Cardiac muscle cell (in vitro differentiated cells and primary cell): ENCODE measurements at regions not wholly inside any gene's neighbourhood (a gene's known extent, or its start where the extent isn't known, plus 50 kb on each side); places are given as distances from the start of the nearest gene placed in this dataset.

Experiments used
- DNase-seq, 2 donors: peaks; one replicate each; pipeline versions ENCODE4 v3.0.0 to v3.0.0-alpha.2; 2010 to 2017; ENCODE audit warnings: low read depth in 1 of 2, low spot score in 1 of 2
- H3K27ac ChIP-seq: fragments of 200-600 bp; sonication (generic); 2 replicates; pipeline ENCODE4 v1.5.1; 2016
- H3K27me3 ChIP-seq: fragments of 200-600 bp; sonication (generic); 2 replicates; pipeline ENCODE4 v1.6.0; 2016; ENCODE audit warnings: control low read depth
- H3K36me3 ChIP-seq: fragments of 200-600 bp; sonication (generic); 2 replicates; pipeline ENCODE4 v1.5.1; 2016; ENCODE audit warnings: control low read depth
- H3K4me1 ChIP-seq: fragments of 200-600 bp; sonication (generic); 2 replicates; pipeline ENCODE4 v1.8.1; 2017; ENCODE audit warnings: low read depth, mild to moderate bottlenecking, mixed run types
- H3K4me3 ChIP-seq: fragments of 200-600 bp; sonication (generic); 2 replicates; pipeline ENCODE4 v1.5.1; 2016; ENCODE audit warnings: mild to moderate bottlenecking
- H3K9me3 ChIP-seq: fragments of 200-600 bp; sonication (generic); 2 replicates; pipeline ENCODE4 v1.5.1; 2017; ENCODE audit warnings: low read depth, mild to moderate bottlenecking, control low read depth
- TF ChIP-seq, protein P1 (sequence below): IDR thresholded peaks from 2 replicates; pipeline ENCODE4 v1.5.1; 2012; ENCODE audit warnings: low read depth, mild to moderate bottlenecking, low read length

DNA sequence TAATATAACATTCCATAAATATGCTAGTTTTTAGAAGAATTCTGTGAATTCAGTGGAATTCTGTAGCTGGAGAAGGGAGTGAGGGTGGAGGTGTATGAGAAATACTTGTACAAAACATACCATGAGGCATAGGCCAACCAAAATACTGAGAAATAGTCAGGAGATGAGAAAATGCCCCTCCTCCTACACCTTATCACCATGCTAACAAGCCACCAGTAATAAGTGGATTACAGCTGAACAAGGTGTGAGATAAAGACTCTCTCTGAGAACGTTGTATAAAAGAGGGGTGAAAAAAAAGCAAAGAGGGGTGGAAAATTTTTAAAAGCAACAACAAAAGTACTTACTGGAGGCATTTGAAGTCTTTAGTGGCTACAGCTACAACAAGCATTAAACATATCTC is 90.4 kb upstream of the IGFBP3 start:
- no peaks in the 10 kb centered on the region for H3K9me3 ChIP-seq
- peak in 1 of 2 donors; percentile 23 for DNase-seq
- peaks cover 30% of the 10 kb centered on the region for H3K4me1 ChIP-seq
- TF ChIP-seq, protein P1, sequence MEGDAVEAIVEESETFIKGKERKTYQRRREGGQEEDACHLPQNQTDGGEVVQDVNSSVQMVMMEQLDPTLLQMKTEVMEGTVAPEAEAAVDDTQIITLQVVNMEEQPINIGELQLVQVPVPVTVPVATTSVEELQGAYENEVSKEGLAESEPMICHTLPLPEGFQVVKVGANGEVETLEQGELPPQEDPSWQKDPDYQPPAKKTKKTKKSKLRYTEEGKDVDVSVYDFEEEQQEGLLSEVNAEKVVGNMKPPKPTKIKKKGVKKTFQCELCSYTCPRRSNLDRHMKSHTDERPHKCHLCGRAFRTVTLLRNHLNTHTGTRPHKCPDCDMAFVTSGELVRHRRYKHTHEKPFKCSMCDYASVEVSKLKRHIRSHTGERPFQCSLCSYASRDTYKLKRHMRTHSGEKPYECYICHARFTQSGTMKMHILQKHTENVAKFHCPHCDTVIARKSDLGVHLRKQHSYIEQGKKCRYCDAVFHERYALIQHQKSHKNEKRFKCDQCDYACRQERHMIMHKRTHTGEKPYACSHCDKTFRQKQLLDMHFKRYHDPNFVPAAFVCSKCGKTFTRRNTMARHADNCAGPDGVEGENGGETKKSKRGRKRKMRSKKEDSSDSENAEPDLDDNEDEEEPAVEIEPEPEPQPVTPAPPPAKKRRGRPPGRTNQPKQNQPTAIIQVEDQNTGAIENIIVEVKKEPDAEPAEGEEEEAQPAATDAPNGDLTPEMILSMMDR = no peak
- H3K36me3 ChIP-seq = no peaks in the 10 kb centered on the region
- no peaks in the 10 kb centered on the region for H3K27me3 ChIP-seq
- no peak overlapping the region for H3K27ac ChIP-seq
- no peak overlapping the region for H3K4me3 ChIP-seq

DNA sequence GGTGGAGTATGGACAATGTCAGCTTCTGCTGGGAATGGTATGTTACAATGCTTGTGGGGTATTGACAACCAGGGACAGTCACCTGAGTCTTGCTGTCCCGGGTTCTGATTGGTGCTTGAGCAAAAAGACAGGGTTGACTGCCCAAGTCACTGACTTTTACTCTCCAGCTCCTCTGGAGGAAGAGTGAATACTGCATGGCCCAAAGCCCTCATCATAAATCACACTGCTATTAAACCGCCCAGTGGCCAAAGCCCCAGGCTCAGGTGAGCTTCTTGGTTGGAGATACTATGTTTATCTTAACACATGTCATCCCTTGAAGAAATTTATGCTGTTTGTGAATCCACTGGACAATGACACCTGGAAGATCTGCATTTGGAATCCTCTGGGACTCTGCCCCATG is 90.0 kb upstream of the IGFBP3 start:
- H3K36me3 ChIP-seq = no peaks in the 10 kb centered on the region
- no peak overlapping the region for H3K27ac ChIP-seq
- no peak for DNase-seq
- peaks cover 30% of the 10 kb centered on the region for H3K4me1 ChIP-seq
- H3K4me3 ChIP-seq = no peak overlapping the region
- no peaks in the 10 kb centered on the region for H3K27me3 ChIP-seq
- TF ChIP-seq, protein P1 = no peak
- H3K9me3 ChIP-seq = no peaks in the 10 kb centered on the region

DNA sequence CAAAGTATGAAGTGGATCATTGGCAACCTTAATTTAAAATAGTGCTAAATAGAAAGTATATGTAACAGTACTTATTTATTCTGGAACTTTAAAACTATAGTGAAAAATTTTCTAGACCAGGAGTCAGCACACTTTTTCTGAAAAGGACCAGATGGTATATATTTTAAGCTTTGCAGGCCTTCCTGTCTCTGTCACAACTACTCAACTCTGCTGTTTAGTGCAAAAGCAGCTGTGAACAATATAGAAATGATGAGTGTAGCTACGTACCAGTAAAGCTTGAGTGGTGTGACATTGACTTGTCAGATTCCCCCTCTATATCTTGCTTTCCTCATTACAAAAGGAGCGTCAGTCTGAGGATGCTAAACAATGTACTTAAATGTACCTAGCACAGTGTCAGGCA is 88.1 kb upstream of the IGFBP3 start:
- Histone ChIP-seq H3K27ac (no peak overlapping the region), H3K27me3 (no peaks in the 10 kb centered on the region), H3K36me3 (no peaks in the 10 kb centered on the region), H3K4me3 (no peak overlapping the region), H3K9me3 (no peaks in the 10 kb centered on the region), H3K4me1 (peaks cover 17% of the 10 kb centered on the region)
- DNase-seq = no peak
- TF ChIP-seq, protein P1 = no peak

DNA sequence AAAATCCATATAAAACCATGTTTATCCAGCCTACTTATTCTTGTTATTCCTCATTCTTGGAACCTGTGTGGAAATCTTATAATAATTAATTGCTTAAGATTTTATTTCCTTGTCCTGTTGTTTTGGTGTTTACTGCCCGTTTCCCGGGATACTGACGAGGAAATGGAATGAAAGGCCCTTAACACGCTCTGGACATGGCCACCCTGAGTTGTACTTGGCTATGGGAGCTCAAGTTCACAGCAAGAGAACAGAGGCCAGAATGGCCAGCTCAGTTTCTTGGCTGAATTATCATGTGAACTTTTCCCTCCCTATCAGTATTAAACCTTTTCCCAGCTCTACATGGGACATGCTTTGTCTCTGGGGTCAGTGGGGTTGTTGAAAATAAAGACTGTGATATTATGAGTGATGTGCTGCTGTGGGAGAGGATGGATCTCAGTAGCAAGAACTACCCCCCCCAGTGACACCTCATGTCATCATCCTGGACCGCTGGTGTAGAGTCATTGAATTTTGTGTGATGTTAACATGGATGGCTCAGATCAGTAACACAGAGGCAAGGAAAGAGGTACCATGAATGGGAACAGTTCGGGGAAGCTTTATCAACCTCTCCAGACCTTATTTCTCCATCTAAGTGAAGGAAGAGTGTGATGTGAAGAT is 87.0 kb upstream of the IGFBP3 start:
- TF ChIP-seq, protein P1 = no peak
- DNase-seq = peak in 1 of 2 donors; percentile 27
- no peak overlapping the region for H3K27ac ChIP-seq
- no peaks in the 10 kb centered on the region for H3K27me3 ChIP-seq
- H3K4me3 ChIP-seq = no peak overlapping the region
- no peaks in the 10 kb centered on the region for H3K9me3 ChIP-seq
- H3K4me1 ChIP-seq = peaks cover 15% of the 10 kb centered on the region
- no peaks in the 10 kb centered on the region for H3K36me3 ChIP-seq

- TF ChIP-seq, protein P1 = no peak
- Histone ChIP-seq H3K27ac (no peak overlapping the region), H3K27me3 (no peaks in the 10 kb centered on the region), H3K9me3 (no peaks in the 10 kb centered on the region), H3K4me3 (no peak overlapping the region), H3K4me1 (peaks cover 15% of the 10 kb centered on the region), H3K36me3 (no peaks in the 10 kb centered on the region)
- DNase-seq = no peak
Observed at GRCh38 chr7:46007194-46007593, 86.1 kb upstream of the IGFBP3 start.
